SK-N-MC (cell line): ENCODE measurements at regions not wholly inside any gene's neighbourhood (a gene's known extent, or its start where the extent isn't known, plus 50 kb on each side); places are given as distances from the start of the nearest gene placed in this dataset.

ENCODE experiments used
- EZH2 ChIP-seq: fragments of 200-600 bp; sonication (generic); IDR thresholded peaks from one replicate; pipeline ENCODE4 v1.6.1; 2017; ENCODE audit warnings: antibody characterized with exemption
- FOXP2 ChIP-seq: optimal IDR thresholded peaks from 2 replicates; pipeline ENCODE3; 2011; ENCODE audit warnings: mild to moderate bottlenecking, moderate library complexity; ENCODE audit not compliant: insufficient read depth; ENCODE audit errors: extremely low read length, control extremely low read depth

- TF ChIP-seq EZH2 (no peak), FOXP2 (no peak)
Observed at GRCh38 chr13:40252676-40253075, 413.8 kb downstream of the FOXO1 start.
